Upper lobe of right lung (tissue), 1 donor: ENCODE measurements at regions not wholly inside any gene's neighbourhood (a gene's known extent, or its start where the extent isn't known, plus 50 kb on each side); places are given as distances from the start of the nearest gene placed in this dataset.
"Not testable (repeated sequence)": the region's sequence is repeated elsewhere in the genome, so short reads cannot be mapped to it uniquely, and the experiment has no call there.

Experiments
- ATAC-seq: fragments of 200-7000 bp; cut with Tn5 transposase; one replicate; pipeline ENCODE4 v1.9.1; 2020; ENCODE audit warnings: mild to moderate bottlenecking, moderate library complexity
- DNase-seq: peaks from one replicate; pipeline ENCODE4 v3.0.0-alpha.2; 2020
- H3K27ac ChIP-seq: fragments of 200-600 bp; one replicate; pipeline ENCODE4 v1.8.0; 2022
- H3K27me3 ChIP-seq: fragments of 200-600 bp; one replicate; pipeline ENCODE4 v1.8.0; 2022; ENCODE audit warnings: mild to moderate bottlenecking
- H3K36me3 ChIP-seq: fragments of 200-600 bp; one replicate; pipeline ENCODE4 v1.8.0; 2022
- H3K4me1 ChIP-seq: fragments of 200-600 bp; one replicate; pipeline ENCODE4 v1.8.0; 2022
- H3K4me3 ChIP-seq: fragments of 200-600 bp; one replicate; pipeline ENCODE4 v1.8.0; 2022; ENCODE audit warnings: mild to moderate bottlenecking
- H3K9me3 ChIP-seq: fragments of 200-600 bp; one replicate; pipeline ENCODE4 v1.8.0; 2022
- intact Hi-C: fragments of 100-400 bp; cut with DNase I; formaldehyde crosslinking; loops from one replicate; pipeline ENCODE4 v1.11.0; 2022
- TF ChIP-seq, protein P1 (sequence below): fragments of 200-600 bp; IDR thresholded peaks from one replicate; pipeline ENCODE4 v1.8.0; 2022; ENCODE audit warnings: antibody characterized with exemption
- donor health status: DM: no; HTN: yes; CAD: no; lungs with severe emphysema.

DNA sequence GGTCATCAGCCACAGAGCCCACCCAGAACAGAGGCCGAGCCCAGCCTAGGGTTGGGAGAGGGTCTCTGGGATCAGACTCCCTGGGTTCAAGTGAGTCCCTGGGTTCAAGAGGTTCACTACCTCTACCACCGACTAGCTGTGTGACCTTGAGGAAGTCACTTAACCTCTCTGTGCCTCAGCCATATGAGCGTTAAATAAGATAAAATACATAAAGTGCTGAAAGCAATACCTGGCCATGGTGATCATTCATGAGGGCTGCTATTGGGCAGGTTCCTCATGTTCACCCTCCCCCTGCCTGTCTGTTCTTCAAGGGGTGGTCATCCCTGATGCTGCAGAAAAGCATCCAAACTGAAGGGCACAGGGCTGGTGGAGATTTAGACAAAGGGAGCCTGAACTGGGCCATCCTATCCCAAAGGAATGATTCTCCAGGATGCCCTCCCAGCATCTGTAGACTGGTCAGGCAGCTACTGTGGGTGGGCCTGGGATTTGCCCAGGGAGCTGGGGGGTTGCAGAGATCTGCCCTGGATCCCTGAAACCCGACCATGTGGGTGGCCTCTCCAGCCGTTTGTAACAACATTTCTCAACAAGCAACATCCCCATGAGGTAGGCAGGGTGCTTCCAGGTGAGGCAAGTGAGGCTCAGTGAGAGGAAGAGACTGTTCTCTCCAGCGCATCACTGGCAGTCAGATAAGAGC is 196.6 kb downstream of the MATN1 start:
- H3K4me3 ChIP-seq, result no peak overlapping the region
- TF ChIP-seq, protein P1, sequence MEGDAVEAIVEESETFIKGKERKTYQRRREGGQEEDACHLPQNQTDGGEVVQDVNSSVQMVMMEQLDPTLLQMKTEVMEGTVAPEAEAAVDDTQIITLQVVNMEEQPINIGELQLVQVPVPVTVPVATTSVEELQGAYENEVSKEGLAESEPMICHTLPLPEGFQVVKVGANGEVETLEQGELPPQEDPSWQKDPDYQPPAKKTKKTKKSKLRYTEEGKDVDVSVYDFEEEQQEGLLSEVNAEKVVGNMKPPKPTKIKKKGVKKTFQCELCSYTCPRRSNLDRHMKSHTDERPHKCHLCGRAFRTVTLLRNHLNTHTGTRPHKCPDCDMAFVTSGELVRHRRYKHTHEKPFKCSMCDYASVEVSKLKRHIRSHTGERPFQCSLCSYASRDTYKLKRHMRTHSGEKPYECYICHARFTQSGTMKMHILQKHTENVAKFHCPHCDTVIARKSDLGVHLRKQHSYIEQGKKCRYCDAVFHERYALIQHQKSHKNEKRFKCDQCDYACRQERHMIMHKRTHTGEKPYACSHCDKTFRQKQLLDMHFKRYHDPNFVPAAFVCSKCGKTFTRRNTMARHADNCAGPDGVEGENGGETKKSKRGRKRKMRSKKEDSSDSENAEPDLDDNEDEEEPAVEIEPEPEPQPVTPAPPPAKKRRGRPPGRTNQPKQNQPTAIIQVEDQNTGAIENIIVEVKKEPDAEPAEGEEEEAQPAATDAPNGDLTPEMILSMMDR, result no peak
- ATAC-seq (no peak), DNase-seq (peak; percentile 13)
- H3K27ac ChIP-seq, result no peak overlapping the region
- no peaks in the 10 kb centered on the region for H3K36me3 ChIP-seq
- peaks cover 4% of the 10 kb centered on the region for H3K27me3 ChIP-seq
- intact Hi-C loops, result no loop called here
- no peaks in the 10 kb centered on the region for H3K9me3 ChIP-seq
- peaks cover 5% of the 10 kb centered on the region for H3K4me1 ChIP-seq

DNA sequence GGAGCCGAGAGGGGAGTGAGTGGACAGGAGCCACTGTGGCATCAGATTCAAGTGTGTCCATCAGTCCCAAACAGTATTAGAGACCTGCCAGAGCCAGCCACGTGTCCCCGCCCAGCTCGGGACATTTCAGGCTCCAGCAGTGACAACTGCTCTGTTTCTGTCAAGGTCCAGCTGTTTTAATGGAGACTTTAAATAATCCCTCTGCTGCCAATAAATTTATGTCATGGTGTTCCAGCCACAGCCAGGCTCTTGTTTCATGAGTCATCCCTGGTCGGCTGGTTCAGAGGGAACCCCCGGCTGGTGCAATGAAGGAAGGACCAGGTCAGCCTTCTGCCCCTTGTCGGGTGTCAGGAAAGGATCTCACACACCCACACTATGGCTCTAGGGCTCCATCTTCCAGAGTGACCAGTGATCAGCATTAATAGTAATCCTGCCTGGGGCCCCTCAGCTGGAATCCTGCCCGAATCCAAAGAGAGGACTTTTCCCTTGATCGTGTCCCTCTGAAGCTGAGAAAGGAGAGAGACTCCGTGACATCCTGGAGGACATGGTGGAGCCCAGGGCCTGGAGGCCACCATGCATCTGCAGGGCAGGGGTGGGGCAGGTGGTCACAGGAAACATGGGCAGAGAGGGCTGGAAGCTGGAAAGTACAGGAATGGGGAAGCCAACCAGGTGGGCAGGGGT is 197.3 kb downstream of the MATN1 start:
- no peak overlapping the region for H3K4me3 ChIP-seq
- H3K27me3 ChIP-seq, result no peaks in the 10 kb centered on the region
- no peaks in the 10 kb centered on the region for H3K36me3 ChIP-seq
- peak; percentile 51 for DNase-seq
- no peak overlapping the region for H3K27ac ChIP-seq
- no peaks in the 10 kb centered on the region for H3K9me3 ChIP-seq
- TF ChIP-seq, protein P1, result no peak
- ATAC-seq, result peak; percentile 32
- intact Hi-C loops, result no loop called here
- peaks cover 5% of the 10 kb centered on the region for H3K4me1 ChIP-seq

DNA sequence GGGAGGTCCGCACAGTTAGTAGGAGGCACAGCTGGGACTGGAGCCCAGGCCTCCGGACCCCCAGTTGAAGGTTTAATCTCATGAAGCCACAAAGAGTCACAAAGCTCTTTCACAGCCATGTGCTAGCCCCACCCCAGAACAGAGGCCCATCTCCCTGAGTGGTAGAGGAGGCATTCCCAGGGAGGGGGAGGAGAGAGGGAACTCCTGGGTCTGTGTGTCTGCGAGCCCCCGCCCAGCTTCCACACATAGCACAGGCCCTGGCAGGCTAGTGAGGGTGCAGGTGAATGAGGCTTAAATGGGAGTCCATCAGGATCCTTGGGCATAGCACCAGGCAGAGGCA is 197.8 kb downstream of the MATN1 start:
- Histone ChIP-seq H3K36me3 (no peaks in the 10 kb centered on the region), H3K27ac (no peak overlapping the region), H3K4me1 (peaks cover 5% of the 10 kb centered on the region), H3K9me3 (no peaks in the 10 kb centered on the region), H3K27me3 (no peaks in the 10 kb centered on the region), H3K4me3 (no peak overlapping the region)
- DNase-seq, result no peak
- TF ChIP-seq, protein P1, result no peak
- no peak for ATAC-seq
- intact Hi-C loops, result no loop called here

DNA sequence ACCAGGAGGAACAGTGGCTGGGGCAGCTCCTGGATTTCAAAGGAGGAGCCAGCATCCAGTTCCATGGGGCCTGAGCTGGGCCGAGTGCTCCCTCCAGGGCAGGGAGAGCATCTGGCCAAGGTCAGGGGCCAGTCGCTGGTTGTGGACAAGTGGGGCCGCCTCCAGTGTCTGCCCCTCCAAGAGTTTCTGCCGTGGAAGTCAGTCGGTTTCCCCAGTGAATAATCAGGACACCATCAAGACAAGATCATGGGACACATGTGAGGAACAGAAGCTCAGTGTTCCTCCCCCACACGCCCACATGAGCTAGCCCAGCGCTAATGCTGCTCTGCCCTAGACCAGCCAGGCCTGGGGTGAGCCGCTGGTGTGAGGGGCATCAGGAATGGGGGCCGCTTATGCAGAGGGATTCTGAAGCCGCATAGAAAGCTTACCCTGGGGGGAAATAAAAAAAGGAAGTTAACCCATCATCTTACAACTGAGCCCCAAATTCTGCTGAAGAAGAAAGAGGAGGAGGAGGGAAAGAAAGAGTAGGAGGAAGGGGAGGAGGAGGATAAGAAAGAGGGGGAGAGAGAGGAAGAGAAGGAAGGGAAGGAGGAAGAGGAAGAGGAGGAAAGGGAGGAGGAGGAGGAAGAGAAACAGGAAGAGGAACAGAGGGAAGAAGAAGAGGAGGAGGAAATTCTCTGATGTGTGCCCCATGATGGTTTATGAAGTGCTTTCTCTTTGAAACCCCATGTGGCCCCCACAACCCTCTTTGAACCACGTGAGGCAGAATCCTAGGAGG is 198.4 kb downstream of the MATN1 start:
- intact Hi-C loops, result no loop called here
- H3K4me3 ChIP-seq, result no peak overlapping the region
- TF ChIP-seq, protein P1, result no peak
- no peaks in the 10 kb centered on the region for H3K9me3 ChIP-seq
- ATAC-seq, result no peak
- H3K27ac ChIP-seq, result no peak overlapping the region
- H3K36me3 ChIP-seq, result no peaks in the 10 kb centered on the region
- no peak for DNase-seq
- H3K27me3 ChIP-seq, result no peaks in the 10 kb centered on the region
- H3K4me1 ChIP-seq, result peaks cover 5% of the 10 kb centered on the region

DNA sequence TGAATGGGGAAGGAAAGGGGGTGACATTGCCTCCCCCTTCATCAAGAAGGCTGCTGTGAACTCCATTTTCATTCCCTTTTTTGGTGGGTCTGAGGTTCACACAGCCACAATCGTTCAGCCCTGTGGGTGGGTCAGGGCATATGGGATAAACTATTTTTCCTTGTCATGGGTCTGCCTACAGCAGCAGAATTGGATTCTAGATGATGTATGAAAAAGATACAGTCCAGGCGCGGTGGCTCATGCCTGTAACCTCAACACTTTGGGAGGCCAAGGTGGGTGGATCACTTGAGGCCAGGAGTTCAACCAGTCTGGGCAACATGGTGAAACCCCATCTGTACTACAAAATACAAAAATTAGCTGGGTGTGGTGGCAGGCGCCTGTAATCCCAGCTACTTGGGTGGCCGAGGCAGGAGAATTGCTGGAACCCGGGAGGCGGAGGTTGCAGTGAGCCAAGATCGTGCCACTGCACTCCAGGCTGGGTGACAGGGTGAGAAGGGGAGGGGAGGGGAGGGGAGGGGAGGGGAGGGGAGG is 199.3 kb downstream of the MATN1 start:
- H3K4me1 ChIP-seq, intact Hi-C loops, H3K27ac ChIP-seq, H3K4me3 ChIP-seq, H3K36me3 ChIP-seq, DNase-seq, H3K9me3 ChIP-seq, H3K27me3 ChIP-seq, ATAC-seq: not testable (repeated sequence)
